Transverse colon (tissue), 4 donors: ENCODE measurements at regions not wholly inside any gene's neighbourhood (a gene's known extent, or its start where the extent isn't known, plus 50 kb on each side); places are given as distances from the start of the nearest gene placed in this dataset.

Experiments
- DNase-seq: peaks from one replicate; pipeline ENCODE4 v3.0.0-alpha.2; 2019
- H3K27ac ChIP-seq, 4 donors: fragments of 200-600 bp; sonication (generic); 2 replicates each; pipeline ENCODE4 v1.5.1; 2016 to 2018; ENCODE audit warnings: inconsistent platforms in 4 of 4
- H3K27me3 ChIP-seq: fragments of 200-600 bp; sonication (generic); 2 replicates; pipeline ENCODE4 v1.5.1; 2017; ENCODE audit warnings: inconsistent platforms
- H3K36me3 ChIP-seq, 4 donors: fragments of 200-600 bp; sonication (generic); 2 replicates each; pipeline ENCODE4 v1.5.1; 2017 to 2019; ENCODE audit warnings: inconsistent platforms in 4 of 4
- H3K4me1 ChIP-seq, 4 donors: fragments of 200-600 bp; sonication (generic); 2 replicates each; pipeline ENCODE4 v1.5.1; 2017 to 2020; ENCODE audit warnings: inconsistent platforms in 4 of 4
- H3K4me3 ChIP-seq, 4 donors: fragments of 200-600 bp; sonication (generic); 1 replicate in 1 of 4; 2 replicates in 3 of 4; pipeline versions ENCODE4 v1.5.1 to v1.6.1; 2017 to 2019; ENCODE audit warnings: inconsistent platforms in 4 of 4
- H3K9me3 ChIP-seq, 2 donors: fragments of 200-600 bp; sonication (generic); 2 replicates each; pipeline ENCODE4 v1.5.1; 2017 to 2019; ENCODE audit warnings: inconsistent platforms in 2 of 2
- CTCF ChIP-seq, 5 experiments: fragments of 200-600 bp in 3 of 5; fragments of 450-650 bp in 2 of 5; sonication (generic) in 3 of 5; IDR thresholded peaks; 1 replicate in 2 of 5; 2 replicates in 3 of 5; pipeline ENCODE4 v1.5.1; 2016 to 2017; ENCODE audit warnings: antibody characterized with exemption in 5 of 5, inconsistent platforms in 3 of 5, mild to moderate bottlenecking in 2 of 5, moderate library complexity in 1 of 5
- EP300 ChIP-seq: sonication (generic); formaldehyde crosslinking; IDR thresholded peaks from one replicate; pipeline ENCODE4 v1.6.1; 2017; ENCODE audit warnings: antibody characterized with exemption, low read depth
- POLR2A ChIP-seq: fragments of 450-650 bp; IDR thresholded peaks from one replicate; pipeline ENCODE4 v1.6.1; 2016; ENCODE audit warnings: antibody characterized with exemption, mild to moderate bottlenecking, moderate library complexity
- POLR2AphosphoS5 ChIP-seq, 3 donors: sonication (generic); formaldehyde crosslinking; IDR thresholded peaks; one replicate each; pipeline ENCODE4 v1.6.1; 2016; ENCODE audit warnings: antibody characterized with exemption in 3 of 3
- WGBS, 2 donors: methylation state at CpG; one replicate each; pipeline ENCODE4 v1.1.5; 2018; ENCODE audit warnings: low coverage in 1 of 2; 5-methylcytosine and 5-hydroxymethylcytosine counted together
- in situ Hi-C, 4 donors: fragments of 200-750 bp; cut with MboI; loops; one replicate each; pipeline versions ENCODE4 v1.15.0 to v1.15.1; 2017; ENCODE audit warnings: low sequenced_read_pairs in 3 of 4, low pct_ligation_motif_present in 1 of 4, low pct_unique_long_range_greater_than_20kb in 1 of 4
- intact Hi-C: fragments of 100-400 bp; cut with DNase I; formaldehyde crosslinking; loops from one replicate; pipeline ENCODE4 v1.15.1; 2023; ENCODE audit warnings: low total_unique reads

GRCh38 chr16:54522584-54522983 lies 236.0 kb upstream of the IRX3 start:
- Histone ChIP-seq H3K4me1 (no peaks in the 10 kb centered on the region), H3K27me3 (no peaks in the 10 kb centered on the region), H3K36me3 (no peaks in the 10 kb centered on the region), H3K4me3 (no peak overlapping the region), H3K27ac (no peak overlapping the region), H3K9me3 (peaks cover 5 to 13% of the 10 kb centered on the region in 2 donors)
- intact Hi-C loops (no loop called here), in situ Hi-C loops (no loop called here)
- WGBS, 2 donors: 49 to 51% methylated on average over 5 of the region's 5 CpGs
- DNase-seq: no peak
- no peak for TF ChIP-seq CTCF (IDR thresholded peaks at IDR 0.05)
- TF ChIP-seq POLR2A: no peak
- no peak for TF ChIP-seq EP300
- TF ChIP-seq POLR2AphosphoS5 (IDR thresholded peaks at IDR 0.05): no peak

- Histone ChIP-seq H3K27me3 (no peaks in the 10 kb centered on the region), H3K9me3 (peaks cover 3 to 5% of the 10 kb centered on the region in 2 donors), H3K4me1 (no peaks in the 10 kb centered on the region), H3K27ac (no peak overlapping the region), H3K4me3 (no peak overlapping the region), H3K36me3 (no peaks in the 10 kb centered on the region)
- intact Hi-C loops: no loop called here
- in situ Hi-C loops: no loop called here
- TF ChIP-seq EP300: no peak
- TF ChIP-seq POLR2AphosphoS5 (IDR thresholded peaks at IDR 0.05): no peak
- TF ChIP-seq CTCF (IDR thresholded peaks at IDR 0.05): no peak
- no peak for TF ChIP-seq POLR2A
- 71% methylated on average over 2 of the region's 2 CpGs; no CpG with 5 or more reads in 1 of the 2 donors for WGBS, 2 donors
- DNase-seq: no peak
Observed at GRCh38 chr16:54521327-54521726, 234.7 kb upstream of the IRX3 start.

GRCh38 chr16:54519161-54519695 lies 232.6 kb upstream of the IRX3 start:
- 55 to 70% methylated on average over 4 of the region's 4 CpGs for WGBS, 2 donors
- H3K4me3 ChIP-seq: no peak overlapping the region
- intact Hi-C loops (no loop called here), in situ Hi-C loops (no loop called here)
- no peaks in the 10 kb centered on the region for H3K36me3 ChIP-seq
- no peaks in the 10 kb centered on the region for H3K9me3 ChIP-seq
- H3K27ac ChIP-seq: no peak overlapping the region
- TF ChIP-seq CTCF (IDR thresholded peaks at IDR 0.05) (no peak), POLR2A (no peak), EP300 (no peak), POLR2AphosphoS5 (IDR thresholded peaks at IDR 0.05) (no peak)
- H3K4me1 ChIP-seq: no peaks in the 10 kb centered on the region
- no peaks in the 10 kb centered on the region for H3K27me3 ChIP-seq
- no peak for DNase-seq

GRCh38 chr16:54517181-54517580 lies 230.6 kb upstream of the IRX3 start:
- no peak overlapping the region for H3K4me3 ChIP-seq
- intact Hi-C loops: no loop called here
- H3K27ac ChIP-seq: no peak overlapping the region
- no peaks in the 10 kb centered on the region for H3K4me1 ChIP-seq
- no peaks in the 10 kb centered on the region for H3K9me3 ChIP-seq
- WGBS, 2 donors: 61 to 66% methylated on average over 3 to 6 of the region's 6 CpGs
- H3K36me3 ChIP-seq: no peaks in the 10 kb centered on the region
- in situ Hi-C loops: no loop called here
- TF ChIP-seq POLR2A (no peak), POLR2AphosphoS5 (IDR thresholded peaks at IDR 0.05) (no peak), CTCF (IDR thresholded peaks at IDR 0.05) (no peak), EP300 (no peak)
- no peak for DNase-seq
- H3K27me3 ChIP-seq: peaks cover 3% of the 10 kb centered on the region
